Natural killer cell treated with Interleukin-12 subunit alpha and Interleukin-12 subunit beta and Interleukin-15 and Interleukin-18, amount 100 ng/mL, for 72 hours (primary cell): ENCODE measurements at regions not wholly inside any gene's neighbourhood (a gene's known extent, or its start where the extent isn't known, plus 50 kb on each side); places are given as distances from the start of the nearest gene placed in this dataset.

ENCODE experiments used
- ATAC-seq, 2 donors: fragments of 150-1000 bp; cut with Tn5 transposase in 1 of 2; sonication (Bioruptor Pico), chemical (Tn5 transposase) in 1 of 2; 2 replicates each; pipeline ENCODE4 v1.10.0; 2021
- DNase-seq: peaks from one replicate; pipeline ENCODE4 v3.0.0; 2022; ENCODE audit warnings: low spot score
- H3K27ac Mint-ChIP-seq, 2 donors: 1 replicate in 1 of 2; 2 replicates in 1 of 2; pipeline ENCODE4 v1.8.0; 2022; ENCODE audit warnings: mixed read lengths in 2 of 2, mild to moderate bottlenecking in 1 of 2, moderate library complexity in 1 of 2
- H3K27me3 Mint-ChIP-seq, 2 donors: 1 replicate in 1 of 2; 2 replicates in 1 of 2; pipeline ENCODE4 v1.8.0; 2022; ENCODE audit warnings: mixed read lengths in 2 of 2
- H3K36me3 Mint-ChIP-seq: one replicate; pipeline ENCODE4 v1.8.0; 2022; ENCODE audit warnings: mixed read lengths
- H3K4me1 Mint-ChIP-seq, 2 donors: 1 replicate in 1 of 2; 2 replicates in 1 of 2; pipeline ENCODE4 v1.8.0; 2022; ENCODE audit warnings: low read depth in 2 of 2, mixed read lengths in 2 of 2, mild to moderate bottlenecking in 1 of 2
- H3K4me3 Mint-ChIP-seq: one replicate; pipeline ENCODE4 v1.8.0; 2022; ENCODE audit warnings: mixed read lengths
- H3K9me3 Mint-ChIP-seq: 2 replicates; pipeline ENCODE4 v1.8.0; 2022; ENCODE audit warnings: mixed read lengths

DNA sequence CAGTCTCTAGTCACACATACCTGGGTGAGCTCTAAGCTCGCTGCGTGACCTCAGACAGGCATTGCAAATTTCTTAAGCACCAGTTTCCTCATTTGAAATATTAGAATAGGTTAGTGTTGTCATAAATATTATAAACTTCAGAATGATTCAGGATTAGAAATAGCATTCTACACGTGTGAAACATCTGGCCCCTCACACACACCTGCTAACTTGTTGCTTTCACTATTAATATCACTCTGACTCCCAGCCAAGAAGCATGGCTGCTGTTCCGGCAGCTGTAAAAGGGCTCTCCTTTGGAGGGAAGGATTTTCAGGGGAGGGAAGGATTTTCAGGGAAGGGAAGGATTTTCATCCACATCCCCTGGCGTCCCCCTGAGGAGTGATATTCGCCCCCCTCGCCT is 161.3 kb upstream of the GPR12 start:
- Mint-ChIP-seq H3K4me1 (no peaks in the 10 kb centered on the region), H3K4me3 (no peak overlapping the region), H3K27me3 (peaks cover 20 to 39% of the 10 kb centered on the region in 2 donors), H3K36me3 (no peaks in the 10 kb centered on the region), H3K9me3 (no peaks in the 10 kb centered on the region), H3K27ac (no peak overlapping the region)
- DNase-seq (no peak), ATAC-seq (no peak)

DNA sequence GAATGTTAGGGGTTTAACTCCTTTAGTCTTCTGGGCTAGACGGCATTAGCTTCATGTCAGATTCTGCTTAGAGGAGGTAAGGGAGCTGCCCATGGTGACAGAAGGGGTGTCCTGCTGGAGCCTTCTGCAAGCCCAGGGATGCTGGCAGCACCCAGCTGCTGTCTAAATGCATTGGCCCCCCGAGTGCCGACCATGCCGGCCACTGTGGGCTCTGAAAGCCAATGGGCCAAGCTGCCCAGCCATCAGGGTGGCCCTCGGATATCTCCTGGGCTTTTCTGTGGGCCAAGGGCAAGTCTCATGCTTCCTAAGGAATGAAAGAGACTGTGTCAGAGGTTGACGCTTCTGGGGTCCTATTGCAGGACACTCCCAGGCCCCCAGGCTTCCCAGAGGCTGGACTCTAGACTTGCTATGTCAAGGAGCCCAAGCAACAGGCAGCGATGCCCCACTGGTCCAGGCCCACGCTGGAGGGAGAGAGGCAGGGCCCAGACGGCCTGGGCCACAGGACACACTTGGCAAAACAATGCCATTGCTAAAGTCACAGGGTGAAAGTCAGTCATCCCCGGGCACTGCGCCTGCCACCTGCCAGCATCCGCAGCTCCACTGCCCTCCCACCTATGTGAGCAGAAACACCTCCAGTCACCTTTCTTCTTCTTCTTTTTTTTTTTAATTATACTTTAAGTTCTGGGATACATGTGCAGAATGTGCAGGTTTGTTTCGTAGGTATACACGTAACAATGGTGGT is 160.2 kb upstream of the GPR12 start:
- ATAC-seq, result no peak
- Mint-ChIP-seq H3K27ac (no peak overlapping the region), H3K36me3 (no peaks in the 10 kb centered on the region), H3K4me3 (no peak overlapping the region), H3K9me3 (no peaks in the 10 kb centered on the region), H3K4me1 (peaks cover 0 to under 1% of the 10 kb centered on the region in 2 donors), H3K27me3 (peaks cover 17 to 33% of the 10 kb centered on the region in 2 donors)
- no peak for DNase-seq

- DNase-seq (no peak), ATAC-seq (peak; percentile 3 to 52)
- H3K4me3 Mint-ChIP-seq, result no peak overlapping the region
- H3K9me3 Mint-ChIP-seq, result no peaks in the 10 kb centered on the region
- no peak overlapping the region for H3K27ac Mint-ChIP-seq
- peaks cover 8 to 10% of the 10 kb centered on the region in 2 donors for H3K4me1 Mint-ChIP-seq
- H3K36me3 Mint-ChIP-seq, result no peaks in the 10 kb centered on the region
- peaks cover 13 to 25% of the 10 kb centered on the region in 2 donors for H3K27me3 Mint-ChIP-seq
These were observed 159.1 kb upstream of the GPR12 start for GRCh38 chr13:26919732-26920131.

- Mint-ChIP-seq H3K4me3 (no peak overlapping the region), H3K27ac (no peak overlapping the region)
- no peak for DNase-seq
These were observed 158.7 kb upstream of the GPR12 start for GRCh38 chr13:26919311-26919710.

GRCh38 chr13:26914624-26915023 is 154.0 kb upstream of the GPR12 start:
- ATAC-seq, result peak; percentile 52 to 58
- peaks cover 0 to 7% of the 10 kb centered on the region in 2 donors for H3K27me3 Mint-ChIP-seq
- DNase-seq, result no peak
- H3K27ac Mint-ChIP-seq, result peak overlapping the region in 1 of 2 donors; percentile 53
- peaks cover 11 to 14% of the 10 kb centered on the region in 2 donors for H3K4me1 Mint-ChIP-seq
- H3K36me3 Mint-ChIP-seq, result no peaks in the 10 kb centered on the region
- peak overlapping the region; percentile 5 for H3K4me3 Mint-ChIP-seq
- no peaks in the 10 kb centered on the region for H3K9me3 Mint-ChIP-seq

More at GRCh38 chr13:26919311-26919710, 158.7 kb upstream of the GPR12 start:
- H3K9me3 Mint-ChIP-seq, result no peaks in the 10 kb centered on the region
- H3K4me1 Mint-ChIP-seq, result peaks cover 11 to 14% of the 10 kb centered on the region in 2 donors
- no peaks in the 10 kb centered on the region for H3K36me3 Mint-ChIP-seq
- peak in 1 of 2 donors; percentile 10 for ATAC-seq
- peaks cover 13 to 21% of the 10 kb centered on the region in 2 donors for H3K27me3 Mint-ChIP-seq

GRCh38 chr13:26914148-26914547 is 153.6 kb upstream of the GPR12 start:
- peaks cover 0 to 6% of the 10 kb centered on the region in 2 donors for H3K27me3 Mint-ChIP-seq
- H3K36me3 Mint-ChIP-seq, result no peaks in the 10 kb centered on the region
- no peaks in the 10 kb centered on the region for H3K9me3 Mint-ChIP-seq
- ATAC-seq, result no peak
- H3K27ac Mint-ChIP-seq, result peak overlapping the region in 1 of 2 donors; percentile 53
- H3K4me3 Mint-ChIP-seq, result no peak overlapping the region
- no peak for DNase-seq
- H3K4me1 Mint-ChIP-seq, result peaks cover 11 to 14% of the 10 kb centered on the region in 2 donors

DNA sequence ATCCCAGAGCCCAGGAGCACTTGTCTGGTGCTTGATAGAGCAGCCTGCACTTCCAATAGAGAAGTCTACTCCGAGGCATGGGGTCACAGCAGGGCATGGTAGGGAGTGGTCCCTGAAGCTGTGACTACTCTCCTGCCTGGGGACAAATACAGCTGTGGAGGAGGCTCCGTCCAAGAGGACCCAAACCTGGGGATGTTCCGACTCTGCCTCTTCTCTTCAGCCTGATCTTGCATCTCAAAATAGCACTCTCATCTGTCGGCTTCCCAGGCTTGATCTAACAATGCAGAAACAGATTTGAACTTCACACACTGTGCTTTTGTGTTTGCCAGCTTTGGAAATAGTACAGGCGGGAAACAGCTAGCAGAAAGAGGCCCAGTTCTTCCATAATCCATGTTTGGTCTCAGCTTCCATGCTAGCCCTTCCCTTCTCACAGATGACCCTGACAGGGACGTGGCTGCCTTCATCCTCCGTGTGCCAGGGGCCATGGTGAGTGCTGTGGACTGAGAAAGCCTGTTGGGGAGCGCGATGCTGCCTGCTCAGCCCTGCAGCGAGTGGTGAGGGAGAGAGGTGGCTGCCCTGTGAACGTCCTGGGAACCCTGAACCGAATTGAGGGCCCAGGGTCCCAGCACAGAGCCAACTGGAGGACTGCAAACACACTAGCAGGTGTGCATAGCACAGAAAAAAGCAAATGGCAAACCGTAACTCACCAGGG is 150.3 kb upstream of the GPR12 start:
- H3K4me3 Mint-ChIP-seq, result no peak overlapping the region

DNA sequence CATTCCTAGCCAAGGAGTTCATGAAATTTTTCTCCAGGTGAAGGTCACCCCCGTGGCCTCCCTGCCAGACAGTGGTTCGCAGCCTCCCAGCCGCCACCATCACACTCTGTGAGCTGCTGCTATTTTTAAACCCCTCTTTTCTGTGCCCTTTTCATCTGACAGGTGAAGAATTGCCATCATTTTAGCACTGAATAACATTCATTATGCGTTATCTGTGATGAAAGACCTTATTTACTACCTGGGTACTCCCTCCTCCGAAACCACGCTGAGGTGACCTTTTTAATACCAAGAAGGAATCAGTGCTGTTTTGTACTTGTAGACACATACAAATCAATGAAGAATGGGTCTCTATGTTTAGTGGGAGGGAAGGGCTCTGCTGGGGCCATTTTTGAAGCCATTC is 148.9 kb upstream of the GPR12 start:
- Mint-ChIP-seq H3K4me3 (no peak overlapping the region), H3K9me3 (no peaks in the 10 kb centered on the region), H3K4me1 (peaks cover under 1 to 2% of the 10 kb centered on the region in 2 donors), H3K27me3 (peaks cover 13 to 16% of the 10 kb centered on the region in 2 donors), H3K27ac (no peak overlapping the region), H3K36me3 (no peaks in the 10 kb centered on the region)
- ATAC-seq (no peak), DNase-seq (no peak)

More for the DNA sequence above, 150.3 kb upstream of the GPR12 start:
- H3K36me3 Mint-ChIP-seq, result no peaks in the 10 kb centered on the region
- no peaks in the 10 kb centered on the region for H3K9me3 Mint-ChIP-seq
- H3K27ac Mint-ChIP-seq, result no peak overlapping the region
- H3K4me1 Mint-ChIP-seq, result peaks cover 11 to 14% of the 10 kb centered on the region in 2 donors
- peaks cover 9 to 13% of the 10 kb centered on the region in 2 donors for H3K27me3 Mint-ChIP-seq
- peak in 1 of 2 donors; percentile 2 for ATAC-seq
- DNase-seq, result no peak

- Mint-ChIP-seq H3K36me3 (no peaks in the 10 kb centered on the region), H3K9me3 (no peaks in the 10 kb centered on the region), H3K4me3 (no peak overlapping the region), H3K27me3 (peaks cover 16% of the 10 kb centered on the region in 2 donors), H3K27ac (no peak overlapping the region), H3K4me1 (no peaks in the 10 kb centered on the region)
- DNase-seq, result no peak
- ATAC-seq, result no peak
These were observed 147.5 kb upstream of the GPR12 start for GRCh38 chr13:26908126-26908525.

DNA sequence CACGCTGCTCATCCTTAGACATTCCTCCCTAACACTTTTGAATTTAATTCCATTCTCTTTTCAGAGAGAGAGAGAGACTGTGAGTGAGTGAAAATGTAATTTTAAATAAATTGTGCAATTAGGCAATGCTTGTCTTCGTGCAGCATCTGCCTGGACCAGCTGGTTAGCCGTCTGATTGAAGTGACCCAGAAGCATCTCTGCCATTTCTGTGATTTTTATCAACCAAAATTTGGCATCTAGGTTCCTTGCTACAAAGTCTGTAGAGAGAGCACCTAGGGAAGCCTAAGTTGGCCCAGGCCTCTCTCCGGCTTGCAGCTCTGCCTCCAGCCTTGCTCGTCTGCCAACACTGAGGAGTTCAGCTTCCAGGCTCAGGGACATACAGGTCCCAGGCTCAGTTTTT is 138.6 kb upstream of the GPR12 start:
- no peak for ATAC-seq
- no peak overlapping the region for H3K27ac Mint-ChIP-seq

GRCh38 chr13:26897706-26898550 is 137.3 kb upstream of the GPR12 start:
- H3K27ac Mint-ChIP-seq, result no peak overlapping the region

More for the DNA sequence above, 138.6 kb upstream of the GPR12 start:
- no peak for DNase-seq
- Mint-ChIP-seq H3K4me1 (no peaks in the 10 kb centered on the region), H3K27me3 (peaks cover 7 to 16% of the 10 kb centered on the region in 2 donors), H3K4me3 (no peak overlapping the region), H3K36me3 (no peaks in the 10 kb centered on the region), H3K9me3 (no peaks in the 10 kb centered on the region)

DNA sequence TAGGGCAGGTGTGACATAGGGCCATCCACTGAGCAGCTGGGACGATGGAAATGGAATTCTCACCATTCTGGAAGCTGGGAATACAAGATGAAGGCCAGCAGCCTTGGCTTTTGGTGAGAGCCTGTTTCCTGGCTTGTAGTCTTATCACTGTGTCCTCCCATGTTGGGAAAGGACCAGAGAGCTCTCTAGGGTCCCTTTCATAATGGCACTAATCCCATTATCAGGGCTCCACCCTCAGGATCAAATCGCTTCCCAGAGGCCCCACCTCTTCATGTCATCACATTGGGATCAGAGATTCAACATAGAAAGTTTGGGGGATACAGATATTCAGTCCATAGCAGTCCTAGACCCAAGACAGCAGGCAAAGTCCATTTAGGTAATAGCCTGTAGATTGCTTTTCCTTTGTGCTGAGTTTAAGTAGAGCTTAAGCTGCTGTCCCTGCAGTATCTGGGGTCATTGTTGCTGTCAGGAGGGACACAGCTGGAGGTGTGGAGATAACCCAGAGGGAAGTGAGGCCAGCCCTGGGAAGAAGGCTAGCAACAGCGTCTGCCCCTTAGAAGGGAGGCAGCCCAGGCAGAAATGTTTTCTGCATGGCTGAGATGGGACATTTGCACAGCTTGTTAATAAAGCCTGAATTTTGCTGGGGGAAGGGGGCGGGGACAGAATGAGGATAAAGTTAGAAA is 136.5 kb upstream of the GPR12 start:
- Mint-ChIP-seq H3K4me1 (no peaks in the 10 kb centered on the region), H3K9me3 (no peaks in the 10 kb centered on the region)
- ATAC-seq, result no peak

More at GRCh38 chr13:26897706-26898550, 137.3 kb upstream of the GPR12 start:
- ATAC-seq (peak; percentile 26 to 28), DNase-seq (no peak)
- Mint-ChIP-seq H3K36me3 (no peaks in the 10 kb centered on the region), H3K4me1 (no peaks in the 10 kb centered on the region), H3K9me3 (no peaks in the 10 kb centered on the region), H3K4me3 (no peak overlapping the region), H3K27me3 (peaks cover 15 to 17% of the 10 kb centered on the region in 2 donors)

More for the DNA sequence above, 136.5 kb upstream of the GPR12 start:
- no peak for DNase-seq
- Mint-ChIP-seq H3K27ac (no peak overlapping the region), H3K36me3 (no peaks in the 10 kb centered on the region), H3K27me3 (peaks cover 15 to 17% of the 10 kb centered on the region in 2 donors), H3K4me3 (no peak overlapping the region)
